ENCODE measurements at regions not wholly inside any gene's neighbourhood (a gene's known extent, or its start where the extent isn't known, plus 50 kb on each side); places are given as distances from the start of the nearest gene placed in this dataset.
A peak's percentile ranks its signal among the peaks of the same experiment; 100 is the strongest.
"Not testable (repeated sequence)": the region's sequence is repeated elsewhere in the genome, so short reads cannot be mapped to it uniquely, and the experiment has no call there.

- no peak for DNase-seq
- intact Hi-C loops (cut with DNase I): no loop called here
Measured at GRCh38 chr7:93048136-93048930, 69.4 kb downstream of the SAMD9 start.

DNA sequence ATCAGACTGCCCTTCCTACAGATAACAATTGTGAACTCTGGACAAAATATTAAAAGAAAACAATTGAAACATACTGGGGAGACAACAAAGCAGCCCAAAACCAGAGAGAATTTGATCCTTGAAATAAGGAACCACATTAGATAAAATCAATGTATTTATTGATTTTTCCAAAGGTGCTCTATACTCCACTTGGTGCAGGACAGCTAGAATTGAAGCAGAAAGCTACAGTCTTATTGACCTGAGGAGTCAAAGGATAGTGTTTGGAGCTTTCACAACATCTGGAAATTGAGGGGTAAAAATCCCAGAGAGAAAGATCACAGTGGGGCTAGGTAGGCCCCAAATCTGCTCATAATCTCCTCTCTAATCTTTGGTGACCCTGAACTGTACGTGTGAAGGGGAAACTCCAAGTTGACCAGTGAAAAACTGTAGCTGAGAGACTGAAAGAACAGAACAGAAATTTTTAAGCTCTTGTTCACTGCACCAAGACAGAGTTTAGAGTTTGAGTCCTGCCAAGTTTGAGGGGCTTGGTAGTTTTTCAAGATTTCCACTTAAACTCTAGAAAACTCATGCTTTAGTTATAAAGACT lies 70.2 kb downstream of the SAMD9 start:
- DNase-seq: no peak
- intact Hi-C loops (cut with DNase I): no loop called here

DNA sequence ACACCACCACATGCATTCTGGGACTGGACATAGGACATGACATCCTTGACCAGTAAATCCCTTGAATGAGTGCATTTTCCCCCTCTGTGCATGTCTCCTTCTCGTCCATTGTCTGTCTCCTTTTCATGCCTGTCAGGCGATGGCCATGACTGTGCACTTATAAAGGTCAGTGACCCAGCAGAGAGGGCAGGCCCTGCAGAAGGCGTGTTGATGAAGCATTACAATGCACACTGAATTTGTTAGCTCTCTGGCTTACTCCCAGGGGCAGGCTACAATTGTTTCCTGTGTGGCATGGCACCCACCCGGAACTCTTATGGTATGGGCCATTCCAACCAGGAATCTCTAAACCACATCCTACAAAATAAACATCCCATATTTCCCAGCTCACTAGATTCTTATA lies 71.1 kb downstream of the SAMD9 start:
- no peak for DNase-seq
- intact Hi-C loops (cut with DNase I): no loop called here

DNA sequence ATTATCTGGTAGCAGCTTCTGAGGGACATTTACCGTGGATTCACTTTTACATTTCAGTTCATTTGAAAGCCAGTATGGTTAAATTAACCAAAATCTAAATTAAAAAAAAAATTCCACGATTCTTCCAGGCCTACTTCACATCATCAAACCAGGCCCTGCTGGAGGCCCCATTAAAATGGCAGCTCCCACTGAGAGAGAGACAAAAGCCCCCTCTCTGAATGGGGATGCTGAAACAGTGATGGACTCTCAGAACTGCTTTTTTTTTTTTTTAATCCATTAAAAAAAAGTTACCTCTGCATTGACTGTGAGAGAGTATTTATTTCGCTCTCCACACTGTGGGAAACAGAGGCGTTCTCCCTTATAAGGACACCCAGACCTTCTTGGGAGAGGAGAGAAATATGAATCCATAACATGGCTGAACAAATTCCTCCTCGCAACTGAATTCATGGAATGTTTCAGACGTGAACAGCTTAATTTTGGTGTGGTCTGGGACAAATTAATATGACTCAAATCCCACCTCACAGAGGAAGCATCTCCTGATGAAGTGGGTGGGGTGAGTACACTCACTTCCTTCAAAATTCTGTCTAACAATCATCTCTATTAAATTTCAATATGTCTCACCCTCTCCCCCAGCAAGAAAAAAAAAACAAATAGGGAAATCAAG lies 73.5 kb downstream of the SAMD9 start:
- DNase-seq: no peak
- intact Hi-C loops (cut with DNase I): no loop called here

DNA sequence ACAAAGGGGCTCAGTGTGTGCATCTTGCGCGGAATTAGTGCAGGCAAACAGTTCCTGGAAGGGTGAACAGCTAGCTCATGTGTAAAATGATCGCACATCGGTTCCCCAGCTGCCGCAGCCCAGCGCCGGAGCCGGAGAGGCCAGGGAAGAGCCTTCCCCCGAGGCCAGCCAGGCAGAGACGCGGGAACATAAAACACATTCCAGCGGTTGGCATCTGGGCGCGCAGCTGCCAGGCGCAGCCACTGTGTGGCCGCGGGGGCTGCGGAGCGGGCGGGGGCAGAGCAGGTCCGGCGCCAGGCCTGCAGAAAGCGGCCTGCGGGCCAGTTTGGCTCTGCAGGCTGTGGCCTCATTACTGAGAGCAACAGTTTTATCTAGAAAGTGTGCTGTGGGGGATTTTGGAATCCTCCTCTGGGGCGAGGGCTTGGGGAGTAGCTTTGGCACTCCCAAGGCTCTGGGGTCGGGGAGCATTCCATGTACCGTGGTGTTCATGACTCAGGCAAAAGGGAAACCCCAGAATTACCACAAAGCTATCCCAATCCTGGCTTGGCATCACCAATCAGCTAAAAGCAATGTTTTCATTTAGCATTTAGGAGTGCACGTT lies 74.3 kb downstream of the SAMD9 start:
- peak in 1 of 10 donors; percentile 45 for DNase-seq
- intact Hi-C loops (cut with DNase I): no loop called here

GRCh38 chr7:93040355-93040754 lies 77.4 kb downstream of the SAMD9 start:
- intact Hi-C loops (cut with DNase I): no loop called here
- DNase-seq: peak in 1 of 10 donors; percentile 41

DNA sequence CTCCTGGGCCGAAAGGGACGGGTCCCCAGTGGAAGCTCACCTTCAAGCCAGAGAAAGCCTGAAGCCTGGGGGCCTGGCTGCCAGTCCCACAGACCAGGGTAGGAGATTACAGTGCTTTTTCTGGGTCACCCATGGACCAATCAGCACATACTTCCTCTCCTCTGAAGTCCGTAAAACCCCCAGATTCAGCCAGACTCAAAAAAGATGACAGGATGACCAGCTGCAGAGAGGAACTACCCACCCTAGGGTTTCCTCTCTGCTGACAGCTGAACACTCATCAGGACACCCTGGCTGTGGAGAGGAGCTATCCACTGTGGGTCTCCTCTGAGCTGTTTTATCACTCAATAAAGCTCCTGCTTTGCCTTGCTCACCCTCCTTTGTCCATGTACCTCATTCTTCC lies 78.0 kb downstream of the SAMD9 start:
- intact Hi-C loops (cut with DNase I): no loop called here
- no peak for DNase-seq

- intact Hi-C loops (cut with DNase I): no loop called here
- DNase-seq: peak in 2 of 10 donors; percentile 57 to 58
Measured at GRCh38 chr7:93039282-93039681, 78.5 kb downstream of the SAMD9 start.

DNA sequence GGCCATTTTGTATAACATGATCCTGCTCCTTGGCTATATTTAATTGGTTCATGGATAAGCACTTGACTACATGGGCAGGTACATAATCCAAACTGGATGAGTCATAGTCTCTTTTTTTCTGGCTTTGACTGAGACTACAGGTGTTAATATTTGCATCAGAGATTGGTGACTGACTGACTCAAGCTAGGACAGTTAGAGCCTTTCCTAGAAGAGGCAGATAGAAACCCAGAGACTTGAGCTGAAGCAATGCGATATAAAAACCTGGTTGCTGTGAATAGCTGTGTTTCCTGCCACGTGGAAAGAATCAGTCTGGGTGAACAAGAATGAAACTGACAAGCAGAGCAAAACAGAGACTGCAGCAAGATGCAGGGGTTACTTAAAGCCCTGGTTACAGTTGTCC lies 81.0 kb downstream of the SAMD9 start:
- intact Hi-C loops (cut with DNase I): no loop called here
- DNase-seq: no peak

GRCh38 chr7:93036149-93036640 lies 81.6 kb downstream of the SAMD9 start:
- DNase-seq: no peak

GRCh38 chr7:93031795-93032194 lies 86.0 kb downstream of the SAMD9 start:
- intact Hi-C loops (cut with DNase I): no loop called here
- DNase-seq: no peak

More at GRCh38 chr7:93036149-93036640, 81.6 kb downstream of the SAMD9 start:
- intact Hi-C loops (cut with DNase I): no loop called here

DNA sequence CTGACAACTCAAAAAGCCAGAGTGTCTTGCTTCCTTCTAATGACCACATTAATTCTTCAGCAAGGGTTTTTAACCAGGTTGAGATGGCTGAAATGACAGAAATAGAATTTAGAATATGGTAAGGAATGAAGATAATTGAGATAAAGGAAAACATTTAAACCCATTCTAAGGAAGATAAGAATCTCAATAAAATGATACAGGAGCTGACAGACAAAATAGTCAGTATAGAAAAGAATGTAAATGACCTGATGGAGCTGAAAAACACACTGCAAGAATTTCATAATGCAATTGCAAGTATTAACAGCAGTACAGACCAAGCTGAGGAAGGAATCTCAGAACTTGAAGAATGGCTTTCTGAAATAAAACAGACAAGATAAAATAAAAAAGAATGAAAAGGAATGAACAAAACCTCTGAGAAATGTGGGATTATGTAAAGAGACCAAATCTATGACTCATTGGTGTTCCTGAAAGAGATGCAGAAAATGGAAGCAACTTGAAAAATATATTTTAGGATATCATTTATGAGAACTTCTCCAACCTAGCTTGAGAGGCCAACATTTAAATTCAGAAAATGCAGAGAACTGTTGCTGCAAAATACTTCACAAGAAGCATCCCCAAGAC lies 87.1 kb downstream of the SAMD9 start:
- intact Hi-C loops (cut with DNase I): no loop called here
- no peak for DNase-seq

- intact Hi-C loops (cut with DNase I): no loop called here
Measured at GRCh38 chr7:93029056-93029455, 88.7 kb downstream of the SAMD9 start.

GRCh38 chr7:93028610-93029009 lies 89.2 kb downstream of the SAMD9 start:
- peak in 1 of 10 donors; percentile 56 for DNase-seq
- intact Hi-C loops (cut with DNase I): no loop called here

More at GRCh38 chr7:93029056-93029455, 88.7 kb downstream of the SAMD9 start:
- DNase-seq: peak in 2 of 10 donors; percentile 51 to 77

- no peak for DNase-seq
- intact Hi-C loops (cut with DNase I): no loop called here
Measured at GRCh38 chr7:93027044-93027443, 90.7 kb downstream of the SAMD9 start.

GRCh38 chr7:93026425-93026824 lies 91.4 kb downstream of the SAMD9 start:
- intact Hi-C loops (cut with DNase I): no loop called here
- DNase-seq: no peak

GRCh38 chr7:93025389-93025788 lies 92.4 kb downstream of the SAMD9 start:
- DNase-seq: no peak
- intact Hi-C loops (cut with DNase I): no loop called here

- intact Hi-C loops (cut with DNase I); DNase-seq: not testable (repeated sequence)
Measured at GRCh38 chr7:93022931-93023478, 94.8 kb downstream of the SAMD9 start.

DNA sequence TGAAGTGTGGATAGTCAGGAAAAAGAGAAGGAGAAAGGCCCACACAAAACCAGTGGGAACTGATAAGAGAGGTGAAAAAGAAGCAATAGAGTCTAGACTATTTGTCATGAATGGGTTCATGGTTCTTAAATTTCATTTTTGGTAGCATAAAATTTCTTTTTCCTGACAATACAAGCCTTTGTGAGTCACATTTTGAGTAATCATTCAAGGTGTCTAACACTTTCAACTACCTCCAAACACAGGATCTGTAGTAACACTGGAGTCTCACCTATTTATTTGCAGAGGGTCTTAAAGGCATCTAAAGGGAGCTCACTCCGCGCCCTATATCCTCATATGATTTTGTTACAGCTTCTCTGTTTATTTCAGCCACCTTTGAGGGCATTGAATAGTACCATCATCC lies 96.0 kb downstream of the SAMD9 start:
- DNase-seq: no peak
- intact Hi-C loops (cut with DNase I): no loop called here

DNA sequence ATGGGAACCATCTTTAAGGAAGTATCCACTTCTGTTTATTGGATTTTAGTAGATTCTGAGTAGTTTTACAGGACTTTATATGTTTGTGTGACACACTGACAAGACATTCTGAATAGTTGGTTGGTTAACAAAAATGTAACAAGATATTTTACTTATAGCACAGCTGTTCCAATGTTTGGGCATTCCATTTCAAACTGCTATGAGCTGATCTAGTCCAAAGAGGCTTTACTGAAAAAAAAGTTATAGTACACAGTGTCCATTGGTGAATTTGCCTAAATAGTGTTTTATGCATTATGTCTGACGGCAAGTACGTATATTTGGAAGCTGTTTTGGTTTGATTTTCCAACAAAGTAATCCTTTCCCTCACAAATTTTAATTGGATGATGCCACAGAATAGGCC lies 99.1 kb downstream of the SAMD9 start:
- no peak for DNase-seq
- intact Hi-C loops (cut with DNase I): no loop called here

Data from posterior cingulate gyrus (tissue), 11 donors.